ENCODE measurements at regions not wholly inside any gene's neighbourhood (a gene's known extent, or its start where the extent isn't known, plus 50 kb on each side); places are given as distances from the start of the nearest gene placed in this dataset.

DNA sequence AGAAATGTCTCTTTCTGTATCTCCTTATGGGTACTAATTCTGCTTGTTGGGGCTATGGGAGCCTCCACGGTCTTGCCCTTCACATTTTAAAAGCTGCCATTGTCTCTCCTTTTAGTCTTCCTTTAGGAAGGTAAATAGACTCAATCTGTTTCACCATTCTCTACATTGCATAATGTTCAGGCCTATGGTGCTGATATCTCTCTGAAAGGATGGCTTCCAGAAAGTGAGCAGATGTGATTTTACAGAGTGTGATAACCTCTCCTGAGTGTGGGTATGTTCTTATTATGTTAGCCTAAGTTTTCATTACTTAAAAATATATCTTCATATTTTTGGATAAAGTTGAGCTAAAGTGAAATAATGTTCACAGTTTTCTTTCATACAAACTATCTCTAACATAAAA lies 254.0 kb upstream of the PITX2 start:
- FAIRE-seq: no peak
- no TSS peak for BruUV-seq (replicated peaks)
- POLR2A ChIA-PET: no interaction called here

More for the DNA sequence above, 254.0 kb upstream of the PITX2 start:
- H3K27me3 ChIP-seq (ENCODE audit: control insufficient read depth in 2 of 2, insufficient read depth in 2 of 2, low read length in 2 of 2): no peaks in the 10 kb centered on the region
- TF ChIP-seq, protein P1, sequence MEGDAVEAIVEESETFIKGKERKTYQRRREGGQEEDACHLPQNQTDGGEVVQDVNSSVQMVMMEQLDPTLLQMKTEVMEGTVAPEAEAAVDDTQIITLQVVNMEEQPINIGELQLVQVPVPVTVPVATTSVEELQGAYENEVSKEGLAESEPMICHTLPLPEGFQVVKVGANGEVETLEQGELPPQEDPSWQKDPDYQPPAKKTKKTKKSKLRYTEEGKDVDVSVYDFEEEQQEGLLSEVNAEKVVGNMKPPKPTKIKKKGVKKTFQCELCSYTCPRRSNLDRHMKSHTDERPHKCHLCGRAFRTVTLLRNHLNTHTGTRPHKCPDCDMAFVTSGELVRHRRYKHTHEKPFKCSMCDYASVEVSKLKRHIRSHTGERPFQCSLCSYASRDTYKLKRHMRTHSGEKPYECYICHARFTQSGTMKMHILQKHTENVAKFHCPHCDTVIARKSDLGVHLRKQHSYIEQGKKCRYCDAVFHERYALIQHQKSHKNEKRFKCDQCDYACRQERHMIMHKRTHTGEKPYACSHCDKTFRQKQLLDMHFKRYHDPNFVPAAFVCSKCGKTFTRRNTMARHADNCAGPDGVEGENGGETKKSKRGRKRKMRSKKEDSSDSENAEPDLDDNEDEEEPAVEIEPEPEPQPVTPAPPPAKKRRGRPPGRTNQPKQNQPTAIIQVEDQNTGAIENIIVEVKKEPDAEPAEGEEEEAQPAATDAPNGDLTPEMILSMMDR (IDR thresholded peaks at IDR 0.05; ENCODE audit: extremely low read depth in 1 of 2, insufficient read depth in 1 of 2, low read depth in 1 of 2, low read length in 2 of 2): no peak
- no peak for TF ChIP-seq POLR2AphosphoS5 (IDR thresholded peaks at IDR 0.05; ENCODE audit: insufficient read depth, low read depth, low read length)
- TF ChIP-seq FOS (IDR thresholded peaks at IDR 0.05; ENCODE audit: borderline replicate concordance, insufficient read depth, low read length): no peak
- TF ChIP-seq GATA2 (IDR thresholded peaks at IDR 0.05; ENCODE audit: insufficient read depth, insufficient read length, low read depth, low read length): no peak
- TF ChIP-seq, protein P2, sequence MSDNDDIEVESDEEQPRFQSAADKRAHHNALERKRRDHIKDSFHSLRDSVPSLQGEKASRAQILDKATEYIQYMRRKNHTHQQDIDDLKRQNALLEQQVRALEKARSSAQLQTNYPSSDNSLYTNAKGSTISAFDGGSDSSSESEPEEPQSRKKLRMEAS (IDR thresholded peaks at IDR 0.05; ENCODE audit: insufficient read depth, insufficient read length): no peak
- TF ChIP-seq POLR2A (IDR thresholded peaks at IDR 0.05; ENCODE audit: low read depth, low read length): no peak
- H3K36me3 ChIP-seq (ENCODE audit: control insufficient read depth in 2 of 2, extremely low read depth in 1 of 2, insufficient read depth in 2 of 2, low read length in 2 of 2): no peaks in the 10 kb centered on the region
- no peak overlapping the region for H3K4me3 ChIP-seq (replicated peaks in 1 of 3; ENCODE audit: insufficient read depth in 1 of 3, low read depth in 1 of 3, low read length in 3 of 3)
- dilution Hi-C loops (cut with MboI; ENCODE audit: extremely low pct_ligation_motif_present, low sequenced_read_pairs): no loop called here
- H2AFZ ChIP-seq (ENCODE audit: low read depth, low read length): no peak overlapping the region
- no peak overlapping the region for H3K4me2 ChIP-seq (ENCODE audit: insufficient read depth, low read length)
- H3K27ac ChIP-seq (ENCODE audit: insufficient read depth, low read depth, low read length): no peak overlapping the region
- H3K4me1 ChIP-seq (ENCODE audit: control insufficient read depth, extremely low read depth, insufficient read depth, low read length): no peaks in the 10 kb centered on the region
- H3K9me3 ChIP-seq (replicated peaks; ENCODE audit: control insufficient read depth, insufficient read depth, low read length): no peaks in the 10 kb centered on the region
- no peaks in the 10 kb centered on the region for H4K20me1 ChIP-seq (replicated peaks; ENCODE audit: control insufficient read depth, extremely low read depth, insufficient read depth, low read length)
- no peaks in the 10 kb centered on the region for H3K9me1 ChIP-seq (replicated peaks; ENCODE audit: control insufficient read depth, extremely low read depth, insufficient read depth, low read length)
- CTCF ChIA-PET: no interaction called here
- no peaks in the 10 kb centered on the region for H3K79me2 ChIP-seq (ENCODE audit: control insufficient read depth, insufficient read depth, low read length)
- intact Hi-C loops (cut with micrococcal nuclease): no loop called here
- no peak for DNase-seq (ENCODE audit: low read depth, low spot score)
- no peak overlapping the region for H3K9ac ChIP-seq (replicated peaks; ENCODE audit: extremely low read depth, insufficient read depth, low read length)

All from endothelial cell of umbilical vein (primary cell).